ENCODE measurements at regions not wholly inside any gene's neighbourhood (a gene's known extent, or its start where the extent isn't known, plus 50 kb on each side); places are given as distances from the start of the nearest gene placed in this dataset.

GRCh38 chr14:87494010-87494409 is 499.0 kb downstream of the GALC start:
- TF ChIP-seq, protein P1, sequence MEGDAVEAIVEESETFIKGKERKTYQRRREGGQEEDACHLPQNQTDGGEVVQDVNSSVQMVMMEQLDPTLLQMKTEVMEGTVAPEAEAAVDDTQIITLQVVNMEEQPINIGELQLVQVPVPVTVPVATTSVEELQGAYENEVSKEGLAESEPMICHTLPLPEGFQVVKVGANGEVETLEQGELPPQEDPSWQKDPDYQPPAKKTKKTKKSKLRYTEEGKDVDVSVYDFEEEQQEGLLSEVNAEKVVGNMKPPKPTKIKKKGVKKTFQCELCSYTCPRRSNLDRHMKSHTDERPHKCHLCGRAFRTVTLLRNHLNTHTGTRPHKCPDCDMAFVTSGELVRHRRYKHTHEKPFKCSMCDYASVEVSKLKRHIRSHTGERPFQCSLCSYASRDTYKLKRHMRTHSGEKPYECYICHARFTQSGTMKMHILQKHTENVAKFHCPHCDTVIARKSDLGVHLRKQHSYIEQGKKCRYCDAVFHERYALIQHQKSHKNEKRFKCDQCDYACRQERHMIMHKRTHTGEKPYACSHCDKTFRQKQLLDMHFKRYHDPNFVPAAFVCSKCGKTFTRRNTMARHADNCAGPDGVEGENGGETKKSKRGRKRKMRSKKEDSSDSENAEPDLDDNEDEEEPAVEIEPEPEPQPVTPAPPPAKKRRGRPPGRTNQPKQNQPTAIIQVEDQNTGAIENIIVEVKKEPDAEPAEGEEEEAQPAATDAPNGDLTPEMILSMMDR (conservative IDR thresholded peaks at IDR 0.05): no peak
- no peak for TF ChIP-seq ZFX (IDR thresholded peaks at IDR 0.05)

Data from C4-2B (cell line).